SK-N-MC (cell line): ENCODE measurements at regions not wholly inside any gene's neighbourhood (a gene's known extent, or its start where the extent isn't known, plus 50 kb on each side); places are given as distances from the start of the nearest gene placed in this dataset.

Experiments
- EZH2 ChIP-seq: fragments of 200-600 bp; sonication (generic); IDR thresholded peaks from one replicate; pipeline ENCODE4 v1.6.1; 2017; ENCODE audit warnings: antibody characterized with exemption
- POLR2AphosphoS5 ChIP-seq: IDR thresholded peaks from 2 replicates; pipeline ENCODE4 v1.6.1; 2012; ENCODE audit warnings: mild to moderate bottlenecking, low read depth, low read length, borderline replicate concordance

GRCh38 chr14:34099635-34100034, 148.8 kb upstream of the EGLN3 start:
- TF ChIP-seq POLR2AphosphoS5 (no peak), EZH2 (no peak)
